HCT116 (cell line): ENCODE measurements at regions not wholly inside any gene's neighbourhood (a gene's known extent, or its start where the extent isn't known, plus 50 kb on each side); places are given as distances from the start of the nearest gene placed in this dataset.

Source experiments
- ATAC-seq: fragments of 200-7000 bp; cut with Tn5 transposase; 2 replicates; pipeline ENCODE4 v1.9.1; 2020; ENCODE audit warnings: mild to moderate bottlenecking, moderate library complexity
- BruUV-seq: library from RNA; stranded (reverse); fragments of 400-500 nt; replicated peaks from 2 replicates; lab custom pipeline; 2021; lab: Mats Ljungman, UMichigan
- CTCF ChIA-PET: fragments of 300-600 bp; sonication (Branson Sonifier 250); formaldehyde crosslinking; loops from one replicate; lab custom pipeline; 2021; ENCODE audit warnings: antibody characterized with exemption; lab: Charles Lee
- POLR2A ChIA-PET: fragments of 300-600, 350-600 bp; sonication (Branson Sonifier 250); formaldehyde crosslinking; loops from one replicate; lab custom pipeline; 2021; ENCODE audit warnings: antibody characterized with exemption; lab: Charles Lee
- RAD21 ChIA-PET, 2 experiments: fragments of 300-600 bp; sonication (Branson Sonifier 250); formaldehyde crosslinking; loops; one replicate each; lab custom pipeline; 2023; ENCODE audit warnings: low total read pairs in 2 of 2; ENCODE audit not compliant: uncharacterized antibody in 2 of 2, unreplicated experiment in 2 of 2, low non-redundant PET in 1 of 2; lab: Charles Lee
- DNase-seq: peaks from one replicate; pipeline ENCODE4 v3.0.0-alpha.2; 2010; ENCODE audit warnings: low read depth, low spot score
- H2AFZ ChIP-seq: fragments of 200-600 bp; shearing (Covaris generic), sonication (generic); 2 replicates; pipeline ENCODE4 v1.6.1; 2017; ENCODE audit warnings: low read depth, mixed run types, mixed read lengths, antibody characterized with exemption, low read length; ENCODE audit not compliant: poor library complexity, severe bottlenecking
- H3K27ac ChIP-seq: 2 replicates; pipeline ENCODE4 v1.5.1; 2012; ENCODE audit warnings: low read depth, low read length
- H3K27me3 ChIP-seq: fragments of 200-600 bp; sonication (generic); 2 replicates; pipeline ENCODE4 v1.6.1; 2016; ENCODE audit warnings: mixed run types, low read length, mixed read lengths; ENCODE audit not compliant: insufficient read depth
- H3K36me3 ChIP-seq, 2 experiments: fragments of 200-500 bp in 1 of 2; fragments of 200-600 bp in 1 of 2; sonication (Bioruptor generic) in 1 of 2; sonication (generic) in 1 of 2; 2 replicates each; pipeline versions ENCODE4 v1.5.1 to v1.6.1; 2014 to 2016; ENCODE audit warnings: low read length in 2 of 2, inconsistent platforms in 1 of 2, mixed read lengths in 1 of 2, mixed run types in 1 of 2; ENCODE audit not compliant: insufficient read depth in 2 of 2, control insufficient read depth in 1 of 2
- H3K4me1 ChIP-seq, 2 experiments: fragments of 200-600 bp in 1 of 2; sonication (generic) in 1 of 2; 2 replicates each; pipeline versions ENCODE4 v1.5.1 to v1.6.1; 2012 to 2017; ENCODE audit warnings: low read length in 2 of 2, inconsistent platforms in 1 of 2, mild to moderate bottlenecking in 1 of 2, mixed read lengths in 1 of 2, mixed run types in 1 of 2, moderate library complexity in 1 of 2; ENCODE audit not compliant: insufficient read depth in 2 of 2, control insufficient read depth in 1 of 2
- H3K4me2 ChIP-seq: fragments of 200-600 bp; sonication (generic); 2 replicates; pipeline ENCODE4 v1.6.1; 2017; ENCODE audit warnings: mixed run types, low read length, mixed read lengths
- H3K4me3 ChIP-seq, 2 experiments: fragments of 200-600 bp in 1 of 2; sonication (generic) in 1 of 2; replicated peaks in 1 of 2; 2 replicates each; pipeline ENCODE4 v1.5.1; 2011 to 2016; ENCODE audit warnings: low read length in 2 of 2, control low read depth in 1 of 2, low read depth in 1 of 2, mild to moderate bottlenecking in 1 of 2, mixed read lengths in 1 of 2, mixed run types in 1 of 2
- H3K79me2 ChIP-seq: fragments of 200-600 bp; sonication (generic); 2 replicates; pipeline ENCODE4 v1.6.1; 2017; ENCODE audit warnings: mild to moderate bottlenecking, mixed run types, low read length, moderate library complexity, mixed read lengths; ENCODE audit not compliant: insufficient read depth
- H3K9ac ChIP-seq: fragments of 200-600 bp; sonication (generic); 2 replicates; pipeline ENCODE4 v1.6.1; 2016; ENCODE audit warnings: low read length, mixed read lengths
- H3K9me2 ChIP-seq: fragments of 200-600 bp; sonication (generic), shearing (Covaris generic); 2 replicates; pipeline ENCODE4 v1.6.1; 2017; ENCODE audit warnings: mixed run types, mild to moderate bottlenecking, moderate library complexity; ENCODE audit not compliant: insufficient read depth
- H3K9me3 ChIP-seq, 2 experiments: fragments of 200-500 bp in 1 of 2; fragments of 200-600 bp in 1 of 2; sonication (Bioruptor generic) in 1 of 2; sonication (generic) in 1 of 2; 2 replicates each; pipeline ENCODE4 v1.6.1; 2014 to 2017; ENCODE audit warnings: low read length in 2 of 2, mixed read lengths in 2 of 2, inconsistent platforms in 1 of 2, low read depth in 1 of 2, mild to moderate bottlenecking in 1 of 2, mixed run types in 1 of 2, moderate library complexity in 1 of 2; ENCODE audit not compliant: control insufficient read depth in 1 of 2, insufficient read depth in 1 of 2
- H4K20me1 ChIP-seq: fragments of 200-600 bp; sonication (generic), shearing (Covaris generic); 2 replicates; pipeline ENCODE4 v1.6.1; 2017; ENCODE audit warnings: mixed run types, mild to moderate bottlenecking, moderate library complexity; ENCODE audit not compliant: insufficient read depth
- ATF3 ChIP-seq: IDR thresholded peaks from 2 replicates; pipeline ENCODE4 v1.6.1; 2012
- CBX3 ChIP-seq: IDR thresholded peaks from 2 replicates; pipeline ENCODE4 v1.6.1; 2012; ENCODE audit warnings: low read depth
- CEBPB ChIP-seq: IDR thresholded peaks from 2 replicates; pipeline ENCODE4 v1.6.1; 2012; ENCODE audit warnings: low read depth
- CTCF ChIP-seq, 3 experiments: fragments of 200-600 bp in 1 of 3; sonication (generic) in 1 of 3; IDR thresholded peaks in 2 of 3; conservative IDR thresholded peaks in 1 of 3; 2 replicates each; pipeline ENCODE4 v1.5.1; 2012 to 2017; ENCODE audit warnings: low read depth in 2 of 3, low read length in 2 of 3, antibody characterized with exemption in 1 of 3, borderline replicate concordance in 1 of 3, control low read depth in 1 of 3, mild to moderate bottlenecking in 1 of 3, mixed read lengths in 1 of 3, mixed run types in 1 of 3, moderate library complexity in 1 of 3; ENCODE audit not compliant: insufficient read depth in 1 of 3
- EGR1 ChIP-seq: IDR thresholded peaks from 2 replicates; pipeline ENCODE4 v1.6.1; 2012; ENCODE audit warnings: low read depth
- ELF1 ChIP-seq: IDR thresholded peaks from 2 replicates; pipeline ENCODE4 v1.6.1; 2012; ENCODE audit warnings: low read depth, borderline replicate concordance
- MAX ChIP-seq: IDR thresholded peaks from 2 replicates; pipeline ENCODE4 v1.6.1; 2012
- POLR2A ChIP-seq: IDR thresholded peaks from 2 replicates; pipeline ENCODE4 v1.7.0; 2011; ENCODE audit warnings: borderline replicate concordance; ENCODE audit not compliant: insufficient read depth, insufficient read length; ENCODE audit errors: extremely low read depth
- POLR2AphosphoS5 ChIP-seq: IDR thresholded peaks from 2 replicates; pipeline ENCODE4 v1.6.1; 2011; ENCODE audit warnings: mild to moderate bottlenecking, low read depth, low read length, moderate library complexity
- SIN3A ChIP-seq: IDR thresholded peaks from 2 replicates; pipeline ENCODE4 v1.6.1; 2012; ENCODE audit warnings: low read depth
- SP1 ChIP-seq: IDR thresholded peaks from 2 replicates; pipeline ENCODE4 v1.6.1; 2012; ENCODE audit warnings: low read depth
- SRF ChIP-seq: IDR thresholded peaks from 2 replicates; pipeline ENCODE4 v1.6.1; 2012; ENCODE audit warnings: low read depth
- TCF7L2 ChIP-seq: IDR thresholded peaks from 2 replicates; pipeline ENCODE4 v1.7.0; 2011; ENCODE audit warnings: borderline replicate concordance, inconsistent platforms; ENCODE audit not compliant: insufficient read depth, insufficient read length; ENCODE audit errors: extremely low read depth
- YY1 ChIP-seq: IDR thresholded peaks from 2 replicates; pipeline ENCODE4 v1.6.1; 2011; ENCODE audit warnings: low read length, low read depth, moderate library complexity, mild to moderate bottlenecking; ENCODE audit not compliant: insufficient replicate concordance; ENCODE audit errors: extremely low read depth
- ZBTB33 ChIP-seq: IDR thresholded peaks from 2 replicates; pipeline ENCODE4 v1.6.1; 2011; ENCODE audit warnings: mild to moderate bottlenecking, low read length, moderate library complexity; ENCODE audit not compliant: insufficient replicate concordance; ENCODE audit errors: extremely low read depth
- ZFX ChIP-seq: fragments of 450-650 bp; IDR thresholded peaks from 2 replicates; pipeline ENCODE4 v1.6.1; 2017
- intact Hi-C: fragments of 100-400 bp; cut with micrococcal nuclease; formaldehyde crosslinking; loops from 2 replicates; pipeline ENCODE4 v1.10.0; 2022

GRCh38 chr5:175219366-175219765 lies 224.6 kb downstream of the DRD1 start:
- Histone ChIP-seq H3K27me3 (peaks cover 5% of the 10 kb centered on the region), H3K9me2 (no peaks in the 10 kb centered on the region), H2AFZ (no peak overlapping the region), H3K9ac (no peak overlapping the region), H3K27ac (no peak overlapping the region), H3K9me3 (no peaks in the 10 kb centered on the region), H3K4me3 (no peak overlapping the region)
- ChIA-PET RAD21 (no interaction called here), POLR2A (no interaction called here)
- intact Hi-C loops: no loop called here
- BruUV-seq: no TSS peak
- TF ChIP-seq SP1 (no peak), POLR2AphosphoS5 (no peak), ZFX (no peak), SRF (no peak), ATF3 (no peak), EGR1 (no peak), ELF1 (no peak), CEBPB (no peak), MAX (no peak), ZBTB33 (no peak), CTCF (IDR thresholded peaks at IDR 0.05 in 2 of 3, conservative IDR thresholded peaks at IDR 0.05 in 1 of 3; ENCODE audit: borderline replicate concordance in 1 of 3, insufficient read depth in 1 of 3, low read depth in 2 of 3, low read length in 2 of 3) (no peak), SIN3A (no peak), TCF7L2 (no peak), YY1 (no peak), POLR2A (no peak), CBX3 (no peak)
- TF ChIP-seq, all 23 proteins: peak for 0
- no peak overlapping the region for H3K4me2 ChIP-seq
- ATAC-seq: no peak
- DNase-seq: no peak
- no peaks in the 10 kb centered on the region for H3K79me2 ChIP-seq
- H4K20me1 ChIP-seq: no peaks in the 10 kb centered on the region
- H3K4me1 ChIP-seq: peaks cover 1 to 6% of the 10 kb centered on the region in 2 experiments; a peak in 3 of 4 replicates
- H3K36me3 ChIP-seq: no peaks in the 10 kb centered on the region
- CTCF ChIA-PET: no interaction called here
